HG02759 (cell line): ENCODE measurements at regions not wholly inside any gene's neighbourhood (a gene's known extent, or its start where the extent isn't known, plus 50 kb on each side); places are given as distances from the start of the nearest gene placed in this dataset.

Experiments
- ATAC-seq: cut with Tn5 transposase; IDR thresholded peaks from one replicate; pipeline ENCODE4 v1.9.1; 2021; ENCODE audit warnings: mild to moderate bottlenecking, moderate library complexity; ENCODE audit not compliant: unreplicated experiment

DNA sequence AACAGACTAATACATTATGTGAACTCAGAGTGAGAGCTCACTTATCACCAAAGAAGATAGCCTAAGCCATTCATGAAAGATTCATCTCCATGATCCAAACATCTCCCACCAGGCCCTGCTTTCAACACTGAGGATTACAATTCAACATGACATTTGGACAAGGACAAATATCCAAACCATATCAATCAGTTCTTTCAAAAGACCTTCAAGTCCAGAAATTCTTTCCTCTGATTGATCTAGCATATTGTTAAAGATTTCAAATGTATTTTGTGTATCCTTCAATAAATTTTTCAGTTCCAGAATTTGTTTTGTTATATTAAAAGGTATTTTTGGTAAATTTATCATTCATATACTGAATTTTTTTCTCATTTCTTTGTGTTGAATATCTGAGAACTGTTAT, 1055.8 kb downstream of the SLC6A15 start:
- no peak for ATAC-seq

DNA sequence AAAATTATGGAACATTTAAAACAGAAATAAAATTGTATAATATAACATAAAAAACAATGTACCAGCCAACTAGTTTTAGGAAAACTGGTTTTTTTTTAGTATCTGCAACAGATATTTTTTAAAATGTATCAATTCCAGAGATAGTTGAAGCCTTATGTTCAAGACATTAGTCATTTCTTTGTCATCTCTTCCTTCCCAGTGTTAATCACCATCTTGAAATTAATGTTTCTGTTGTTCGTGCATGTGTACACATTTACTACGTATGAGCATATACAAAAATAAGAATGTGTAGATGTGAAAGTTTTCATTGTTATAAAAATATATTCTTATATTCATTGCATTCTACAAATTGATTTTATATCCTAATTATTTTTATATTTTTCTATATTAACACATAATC, 1062.1 kb downstream of the SLC6A15 start:
- ATAC-seq = no peak

DNA sequence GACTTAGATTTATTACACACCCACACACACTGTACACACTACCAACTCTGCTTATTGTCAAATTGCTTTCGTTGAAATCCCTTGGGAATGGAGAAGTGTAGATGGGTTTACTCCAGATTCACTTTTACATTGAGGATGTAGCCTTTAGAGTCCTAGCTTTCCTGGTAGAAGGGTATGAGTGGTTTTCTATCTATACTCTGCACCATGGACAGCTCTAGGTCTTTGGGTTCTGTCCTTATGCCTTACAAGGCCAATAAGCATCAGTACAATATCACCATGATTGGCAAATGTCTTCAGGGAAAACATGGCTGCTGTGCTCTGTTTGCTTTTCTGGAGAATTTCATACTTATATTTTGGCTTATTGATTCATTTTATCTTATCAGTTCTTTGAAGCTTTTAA, 1063.9 kb downstream of the SLC6A15 start:
- ATAC-seq = no peak

DNA sequence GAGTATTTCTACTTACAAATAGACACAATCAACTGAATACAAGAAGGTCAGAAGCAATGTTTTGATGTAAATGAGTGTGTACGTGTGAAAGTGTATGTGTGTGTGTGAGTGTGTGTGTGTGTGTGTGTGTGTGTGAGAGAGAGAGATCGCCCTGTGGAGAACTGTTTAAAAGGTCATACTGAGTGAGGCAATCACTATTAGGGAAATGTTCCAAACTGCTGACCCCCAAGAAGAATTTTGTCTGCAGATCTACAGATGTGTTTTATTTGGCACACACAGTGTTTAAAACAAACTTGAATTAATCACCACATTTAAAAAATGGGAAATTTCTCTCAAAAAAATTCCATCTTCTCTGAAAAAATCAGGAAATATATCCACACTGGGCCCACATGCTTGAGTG, 1069.1 kb downstream of the SLC6A15 start:
- ATAC-seq = no peak

DNA sequence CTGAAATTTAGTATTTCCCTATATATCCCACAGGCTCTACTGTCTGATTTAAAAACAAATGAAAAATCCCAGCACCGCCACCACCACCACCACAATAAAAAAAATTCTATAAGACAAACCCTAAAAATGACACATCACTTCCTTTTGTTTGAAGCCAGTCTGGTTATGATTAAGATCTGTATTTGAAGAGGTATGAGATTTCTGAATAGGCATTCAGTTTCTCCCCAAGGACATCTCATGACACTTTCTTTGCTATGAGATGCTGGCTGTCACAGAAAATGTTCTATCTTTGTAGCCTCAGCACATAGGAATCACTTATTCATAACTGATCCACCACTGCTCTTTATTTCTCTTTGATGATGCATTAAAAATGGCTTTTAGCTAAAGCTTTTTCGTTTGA, 1071.0 kb downstream of the SLC6A15 start:
- ATAC-seq = no peak

DNA sequence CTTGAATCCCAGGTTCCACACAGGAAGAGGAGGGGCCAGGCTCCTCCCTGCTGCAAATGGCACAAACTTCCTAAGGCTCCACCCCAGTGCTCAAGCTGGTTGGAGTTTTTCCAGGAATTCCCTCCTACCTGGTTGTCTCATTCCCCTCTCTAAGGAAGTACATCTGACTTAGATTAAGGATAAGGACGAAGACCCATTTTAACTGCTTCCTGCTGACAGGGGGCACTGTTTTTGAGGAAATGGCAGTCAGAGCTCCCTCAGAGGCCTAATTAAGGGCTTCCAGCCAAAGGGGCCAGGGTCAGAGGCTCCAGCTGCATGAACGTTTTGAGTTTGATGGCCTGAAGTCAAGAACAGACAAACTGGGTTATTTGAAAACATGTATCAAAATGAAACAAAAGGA, 1084.7 kb downstream of the SLC6A15 start:
- no peak for ATAC-seq

DNA sequence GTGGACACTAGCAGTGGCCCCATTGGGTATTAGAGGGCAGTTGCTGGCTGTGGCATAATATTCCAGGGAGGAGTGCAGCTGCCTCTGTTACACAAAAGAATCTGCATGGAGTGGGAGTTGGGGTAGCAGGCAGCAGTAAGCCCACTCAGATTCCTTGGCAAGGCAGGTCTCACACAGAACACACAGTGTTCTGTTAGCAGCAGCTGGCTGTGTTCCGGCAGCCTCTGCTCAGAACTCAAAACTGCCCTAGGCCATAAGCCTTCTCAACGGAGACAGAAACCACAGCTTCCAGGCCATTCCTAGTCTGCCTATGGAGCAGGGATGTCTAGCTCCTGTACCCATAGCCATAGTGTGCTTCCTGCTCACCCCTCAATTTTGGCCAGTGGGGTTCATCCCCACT, 1085.4 kb downstream of the SLC6A15 start:
- ATAC-seq = no peak

DNA sequence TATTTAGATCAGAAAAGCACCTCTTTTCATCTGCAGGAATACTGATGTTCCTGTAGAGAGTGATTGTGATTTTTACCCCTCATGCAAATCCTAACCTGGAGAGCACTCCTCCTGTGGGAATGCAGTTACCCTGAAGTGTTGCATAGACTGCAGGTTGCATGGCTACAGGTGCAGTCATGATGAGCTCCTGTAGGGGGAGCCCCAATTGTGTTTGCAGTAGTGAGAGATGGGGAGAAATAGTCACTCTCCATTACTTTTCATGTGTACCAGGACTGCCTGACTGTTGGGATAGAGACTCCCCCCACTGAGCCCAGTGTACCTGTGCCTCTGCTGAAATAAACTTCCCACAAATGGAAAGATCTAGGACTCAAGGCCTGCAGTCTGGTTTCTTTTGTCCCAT, 1086.5 kb downstream of the SLC6A15 start:
- ATAC-seq = peak; percentile 76

DNA sequence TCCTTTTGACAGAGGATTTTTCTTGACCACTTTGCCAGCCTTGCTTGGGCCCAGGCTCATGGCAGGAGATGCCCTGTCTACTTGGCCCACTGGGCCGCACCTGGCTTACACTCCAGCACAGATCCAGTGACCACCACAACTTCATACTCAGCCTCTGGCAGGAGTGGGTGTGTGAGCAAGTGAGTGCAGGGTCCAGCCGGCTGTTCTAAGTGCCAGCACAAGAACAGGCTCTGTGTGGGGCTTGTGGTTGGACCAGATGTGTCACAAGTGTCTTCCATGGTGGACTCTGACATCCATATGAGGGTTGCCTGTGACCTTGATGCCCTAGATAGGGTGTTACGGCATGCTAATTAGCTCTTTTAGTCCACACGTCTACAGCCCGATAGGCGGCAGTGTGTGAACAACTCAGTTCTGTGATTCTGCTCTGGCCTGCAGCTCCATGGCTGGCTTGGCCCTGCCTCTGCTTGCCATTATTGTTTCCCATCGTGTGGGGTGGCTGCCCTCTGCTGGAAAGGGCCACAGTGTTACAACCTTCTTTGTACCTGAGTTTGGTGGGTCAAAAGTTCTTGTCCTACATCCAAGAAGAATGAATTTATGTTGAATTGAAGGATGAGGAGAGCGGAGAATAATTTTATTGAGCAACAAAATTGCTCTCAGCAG, 1089.1 kb downstream of the SLC6A15 start:
- peak; percentile 90 for ATAC-seq

DNA sequence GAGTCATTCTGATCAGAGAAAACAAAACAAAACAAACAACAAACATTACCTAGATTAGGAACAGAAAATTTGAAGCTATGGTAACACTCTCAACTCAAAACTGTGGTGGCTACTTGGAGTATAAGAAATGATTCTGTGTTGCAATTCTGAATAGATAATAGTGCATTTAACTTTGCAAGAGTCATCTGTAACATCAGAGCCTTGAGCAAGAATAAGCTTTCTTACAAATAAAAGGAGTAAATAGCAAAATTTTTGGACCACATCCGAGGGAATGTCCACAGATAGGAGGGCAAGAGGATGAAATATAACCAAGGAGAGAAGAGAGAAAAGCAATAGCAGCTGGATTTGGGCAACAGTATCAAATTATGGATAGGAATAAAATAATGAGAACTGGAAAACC, 1090.6 kb downstream of the SLC6A15 start:
- ATAC-seq = no peak

DNA sequence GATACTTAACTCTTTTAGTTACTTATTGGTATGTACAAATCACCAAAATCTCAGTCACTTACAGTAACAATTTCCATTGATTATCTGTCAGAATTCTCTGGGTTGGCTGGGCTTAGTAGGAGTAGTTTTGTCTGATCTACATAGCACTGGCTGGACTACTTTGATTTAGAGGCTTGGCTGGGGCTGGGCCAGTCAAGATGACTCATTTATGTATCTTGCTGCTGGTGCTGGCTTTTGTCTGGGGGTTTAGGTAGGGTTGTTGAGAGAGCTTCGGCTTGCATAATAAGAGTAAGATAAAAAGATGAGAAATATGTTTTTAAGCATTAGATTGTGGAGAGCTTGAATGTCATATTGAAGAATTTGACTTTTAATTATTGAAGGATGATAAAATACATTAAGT, 1093.7 kb downstream of the SLC6A15 start:
- no peak for ATAC-seq

DNA sequence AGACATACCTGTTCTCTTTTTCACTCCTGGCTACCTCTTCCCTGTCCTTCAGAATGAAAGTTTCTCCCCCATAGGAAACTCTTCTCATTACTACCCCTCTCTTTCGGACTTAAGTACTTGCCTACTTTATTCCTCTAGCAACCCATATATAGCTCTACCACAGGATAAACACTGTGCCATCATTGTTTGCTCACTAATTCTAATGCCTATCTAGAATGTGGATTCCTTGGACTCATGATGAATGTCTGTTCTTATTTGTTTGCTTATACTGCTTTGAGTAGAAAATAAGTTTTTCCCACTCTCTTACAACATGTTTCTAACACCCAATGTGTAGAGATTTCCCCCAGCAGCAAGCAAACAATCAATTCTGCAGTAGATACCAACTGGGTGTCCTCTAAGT, 1094.9 kb downstream of the SLC6A15 start:
- ATAC-seq = no peak

DNA sequence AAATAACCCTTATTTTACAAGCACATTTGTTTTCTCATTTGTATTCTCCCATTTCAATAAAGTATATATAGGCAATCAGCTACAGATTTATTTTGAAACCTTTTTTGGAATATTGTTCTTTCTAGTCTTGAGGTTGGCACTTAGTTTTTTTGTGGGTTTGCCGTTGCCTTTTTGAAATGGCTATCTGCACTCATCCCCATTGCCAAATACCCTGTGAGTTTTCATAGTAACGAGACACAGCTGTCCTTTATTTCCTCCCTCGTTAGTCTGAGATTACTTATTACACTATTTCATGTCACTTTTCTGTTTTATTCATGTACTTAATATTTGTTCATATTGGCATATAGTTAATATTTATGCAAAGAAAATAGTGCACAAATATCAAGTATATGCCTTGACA, 1104.0 kb downstream of the SLC6A15 start:
- no peak for ATAC-seq

DNA sequence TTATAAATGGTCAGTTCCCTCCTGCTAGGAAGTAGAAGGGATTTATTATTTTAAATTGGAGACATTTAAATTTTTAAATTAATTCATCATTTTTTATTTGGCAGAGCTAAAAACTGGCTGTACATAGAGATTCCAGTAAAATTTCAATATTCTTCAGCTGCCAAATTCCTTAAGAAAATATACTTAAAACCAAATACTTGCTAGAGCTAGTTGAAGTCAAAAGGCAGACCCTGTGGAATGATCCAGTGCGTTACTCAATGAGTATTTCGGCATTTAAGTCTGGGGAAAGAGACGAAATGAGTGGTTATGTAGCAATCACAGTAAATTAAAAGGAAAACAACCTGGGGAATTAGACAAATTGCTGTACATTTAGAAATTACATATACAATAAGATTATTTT, 1104.7 kb downstream of the SLC6A15 start:
- ATAC-seq = no peak

DNA sequence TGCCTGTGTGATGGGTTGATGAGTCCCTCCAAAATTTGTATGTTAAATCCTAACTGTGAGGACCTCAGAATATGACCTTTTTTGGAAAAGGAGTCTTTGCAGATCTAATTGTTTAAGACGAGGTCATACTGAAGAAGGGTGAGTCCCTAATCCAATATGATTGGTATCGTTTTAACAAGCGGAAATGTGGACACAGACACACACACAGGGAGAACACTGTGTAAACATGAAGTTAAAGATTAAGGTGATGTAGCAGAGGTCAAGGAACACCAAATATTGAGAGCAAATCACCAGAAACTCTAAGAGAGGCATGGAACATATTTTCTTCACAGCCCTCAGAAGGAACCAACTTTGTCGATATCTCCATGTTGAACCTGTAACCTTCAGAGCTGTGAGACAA, 1106.7 kb downstream of the SLC6A15 start:
- ATAC-seq = no peak

DNA sequence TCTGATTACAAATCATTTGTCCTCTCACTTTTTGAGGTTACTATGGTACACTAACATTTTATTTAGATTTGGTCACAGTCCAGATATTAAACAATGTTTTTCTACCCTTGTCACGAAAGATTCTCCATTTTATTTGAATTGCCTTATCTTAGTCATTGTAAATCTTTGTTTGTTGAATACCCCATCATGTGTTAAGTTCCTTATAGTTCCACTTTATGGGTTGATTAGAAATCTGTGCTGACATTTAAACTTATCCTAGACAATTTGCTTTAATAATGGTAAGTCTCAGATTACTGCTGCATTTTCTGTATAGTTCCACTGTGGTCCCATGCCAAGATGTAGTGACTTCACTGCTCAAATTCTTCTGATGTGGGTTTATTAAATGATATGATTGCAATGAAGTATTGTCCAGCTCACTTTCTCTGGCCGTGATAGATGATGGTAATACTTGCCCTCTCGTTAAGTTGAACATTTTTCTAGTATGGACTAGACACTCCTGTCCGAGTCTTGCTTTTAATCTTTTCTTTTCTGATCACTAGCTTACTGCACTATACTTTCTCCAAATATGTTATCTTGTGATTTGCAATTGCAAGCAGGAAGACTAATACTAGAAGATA, 1107.3 kb downstream of the SLC6A15 start:
- ATAC-seq = no peak

DNA sequence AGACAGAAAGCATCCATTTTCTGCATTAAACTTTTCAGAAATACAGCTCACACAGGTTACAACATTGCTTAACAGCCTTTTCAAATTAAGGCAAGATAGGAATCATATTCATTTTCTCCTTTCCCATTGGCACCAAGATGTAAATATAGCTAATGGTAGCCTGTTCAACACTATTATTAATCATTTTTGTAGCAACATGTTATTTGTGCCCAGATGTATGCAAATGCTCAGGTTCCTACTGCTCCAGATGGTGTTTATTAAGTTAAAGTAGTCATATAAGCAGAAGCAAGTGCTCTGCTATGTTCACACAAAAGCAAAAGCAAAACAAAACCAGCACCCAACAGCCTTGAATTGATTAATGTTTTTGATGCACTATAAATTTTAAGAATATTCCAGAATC, 1110.6 kb downstream of the SLC6A15 start:
- no peak for ATAC-seq

DNA sequence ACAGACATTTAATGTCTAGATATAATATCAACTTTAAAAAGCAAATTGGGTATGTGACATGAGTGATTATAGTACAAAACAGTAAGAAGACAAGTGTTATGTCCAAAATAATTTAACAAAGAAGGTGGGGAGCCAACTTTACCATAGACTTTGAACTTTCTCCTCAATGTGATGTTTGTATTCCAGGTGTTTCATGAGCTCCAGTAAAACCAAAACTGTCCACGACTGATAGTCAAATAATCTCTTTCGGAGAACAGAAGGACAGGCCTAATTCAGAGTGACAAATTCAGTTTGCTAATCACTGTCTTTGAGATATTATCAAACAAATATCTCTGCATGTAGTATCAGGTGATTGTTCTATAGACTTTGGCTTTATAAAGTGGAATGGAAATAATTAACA, 1112.6 kb downstream of the SLC6A15 start:
- ATAC-seq = no peak

DNA sequence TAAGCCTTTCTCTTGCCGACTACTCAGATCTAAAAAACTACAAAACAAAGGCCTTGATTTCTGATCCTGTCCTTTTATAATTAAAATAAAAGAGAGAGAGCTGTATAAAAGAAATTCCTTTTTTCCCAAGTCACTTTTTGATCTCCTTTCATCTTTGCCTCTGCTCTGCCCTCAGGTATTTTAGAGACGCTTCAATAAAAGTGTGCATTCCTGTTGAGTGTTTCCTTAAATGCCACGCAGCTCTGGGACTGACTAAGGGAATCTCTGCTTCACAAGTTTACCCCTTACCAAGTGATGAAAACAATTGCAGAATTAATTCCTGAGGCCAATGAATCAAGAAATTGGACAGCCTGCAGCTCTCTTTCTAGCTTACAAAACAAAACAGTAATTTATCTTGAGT, 1109.8 kb downstream of the TMTC2 start:
- no peak for ATAC-seq

DNA sequence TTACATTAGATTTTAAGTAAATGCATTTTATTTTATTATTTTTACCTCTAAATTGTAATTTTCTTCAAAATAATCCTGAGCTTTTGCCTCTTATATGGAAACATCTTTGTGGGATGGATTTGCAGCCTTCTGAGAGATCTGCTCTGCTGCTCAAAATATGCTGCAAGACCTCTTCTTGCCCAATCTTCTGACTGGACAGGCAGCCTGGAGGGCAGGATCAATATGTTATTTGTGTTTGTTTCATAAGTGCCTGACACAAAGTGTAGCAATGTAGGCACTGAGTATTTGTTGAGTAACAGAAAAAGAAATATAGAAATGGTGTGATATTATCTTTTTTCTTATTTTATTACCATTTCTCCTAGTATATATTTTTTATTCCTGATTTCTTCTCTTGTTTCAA, 1106.9 kb downstream of the TMTC2 start:
- ATAC-seq = no peak

DNA sequence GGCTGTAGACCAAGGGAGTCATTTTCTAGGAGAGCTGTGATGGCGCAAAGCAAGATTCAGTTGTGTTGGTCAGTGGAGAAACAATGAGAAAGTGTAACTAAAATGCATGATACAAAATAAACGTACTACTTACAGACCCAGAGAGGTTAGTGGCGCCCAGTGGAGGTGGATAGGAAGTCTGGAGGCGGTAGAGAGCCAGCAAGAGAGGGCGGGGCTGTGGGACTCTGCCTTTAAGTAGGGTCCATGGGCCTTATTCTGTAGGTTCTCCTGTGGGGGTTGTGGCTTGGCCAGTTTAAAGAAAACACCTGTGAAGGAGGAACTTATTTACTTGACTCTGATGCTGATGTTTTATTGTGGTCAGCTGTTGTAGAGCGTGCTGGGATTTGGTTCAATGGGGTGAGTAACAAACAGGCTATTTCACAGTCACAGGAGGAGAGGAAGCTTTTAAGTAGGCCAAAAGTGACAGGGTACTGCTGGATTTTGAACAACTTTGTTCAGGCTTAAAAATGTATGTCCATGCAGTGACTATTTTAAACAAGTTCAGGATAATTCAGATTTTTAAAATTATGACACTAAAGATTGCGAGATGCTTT, 1097.7 kb downstream of the TMTC2 start:
- no peak for ATAC-seq

DNA sequence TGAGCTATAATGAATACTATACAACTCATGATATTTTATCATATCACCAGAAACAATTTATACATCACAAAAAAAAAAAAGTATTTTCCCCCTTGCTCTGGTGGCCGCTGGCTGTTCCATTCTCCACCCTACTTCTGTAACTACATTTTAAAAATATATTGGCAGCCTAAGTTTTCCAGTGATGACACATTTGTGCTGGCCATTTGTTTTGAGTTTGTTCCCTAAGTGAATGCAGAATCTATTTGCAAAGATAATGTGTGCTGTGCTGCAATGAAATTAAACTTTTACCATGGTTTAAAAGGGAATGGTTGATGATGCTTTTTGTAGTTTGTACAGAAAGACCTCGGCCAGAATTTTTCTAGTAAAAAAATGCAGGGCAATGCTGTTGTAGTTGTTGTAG, 1092.8 kb downstream of the TMTC2 start:
- ATAC-seq = no peak

DNA sequence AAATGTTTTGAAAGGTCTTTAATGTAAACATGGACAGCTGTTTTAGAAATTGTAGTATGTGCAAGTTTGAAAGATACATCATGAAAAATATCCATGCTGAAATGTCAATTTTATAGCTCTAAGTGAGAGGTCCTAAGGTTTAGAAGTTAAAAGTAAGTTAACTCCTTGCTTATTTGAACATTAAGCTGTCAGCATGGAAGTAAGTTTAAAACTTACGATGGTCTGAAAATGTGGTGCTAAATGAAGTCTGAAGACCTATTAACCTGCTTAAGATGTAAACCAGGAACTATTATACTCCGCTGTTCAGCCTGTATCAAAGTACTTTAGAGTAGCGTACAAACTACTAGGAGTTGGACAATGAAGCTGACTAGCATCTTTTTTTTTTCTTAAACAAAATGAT, 1082.4 kb downstream of the TMTC2 start:
- ATAC-seq = no peak
